ENCODE measurements at regions not wholly inside any gene's neighbourhood (a gene's known extent, or its start where the extent isn't known, plus 50 kb on each side); places are given as distances from the start of the nearest gene placed in this dataset.

DNA sequence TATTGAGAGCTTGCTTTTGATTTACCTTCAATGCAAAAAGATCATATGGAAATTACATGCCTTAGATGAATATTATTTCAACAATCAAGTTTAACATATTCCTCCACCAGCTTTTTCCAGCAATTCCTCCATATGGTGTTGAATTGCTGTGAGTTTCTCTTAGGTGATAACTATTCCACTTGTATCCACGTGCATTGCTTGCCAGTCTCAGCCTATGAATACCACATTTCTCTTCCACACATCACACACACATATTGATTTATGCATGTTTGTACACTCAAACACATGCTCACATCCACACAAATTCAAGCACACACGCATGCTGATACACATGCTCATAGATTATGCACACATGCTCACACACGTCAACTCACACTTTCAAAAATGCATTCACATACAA is 770.0 kb upstream of the LINC00305 start:
- TF ChIP-seq, protein P1, sequence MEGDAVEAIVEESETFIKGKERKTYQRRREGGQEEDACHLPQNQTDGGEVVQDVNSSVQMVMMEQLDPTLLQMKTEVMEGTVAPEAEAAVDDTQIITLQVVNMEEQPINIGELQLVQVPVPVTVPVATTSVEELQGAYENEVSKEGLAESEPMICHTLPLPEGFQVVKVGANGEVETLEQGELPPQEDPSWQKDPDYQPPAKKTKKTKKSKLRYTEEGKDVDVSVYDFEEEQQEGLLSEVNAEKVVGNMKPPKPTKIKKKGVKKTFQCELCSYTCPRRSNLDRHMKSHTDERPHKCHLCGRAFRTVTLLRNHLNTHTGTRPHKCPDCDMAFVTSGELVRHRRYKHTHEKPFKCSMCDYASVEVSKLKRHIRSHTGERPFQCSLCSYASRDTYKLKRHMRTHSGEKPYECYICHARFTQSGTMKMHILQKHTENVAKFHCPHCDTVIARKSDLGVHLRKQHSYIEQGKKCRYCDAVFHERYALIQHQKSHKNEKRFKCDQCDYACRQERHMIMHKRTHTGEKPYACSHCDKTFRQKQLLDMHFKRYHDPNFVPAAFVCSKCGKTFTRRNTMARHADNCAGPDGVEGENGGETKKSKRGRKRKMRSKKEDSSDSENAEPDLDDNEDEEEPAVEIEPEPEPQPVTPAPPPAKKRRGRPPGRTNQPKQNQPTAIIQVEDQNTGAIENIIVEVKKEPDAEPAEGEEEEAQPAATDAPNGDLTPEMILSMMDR (IDR thresholded peaks at IDR 0.05): no peak
- no peak for TF ChIP-seq POLR2A (IDR thresholded peaks at IDR 0.05)
